PC-3 (cell line): ENCODE measurements at regions not wholly inside any gene's neighbourhood (a gene's known extent, or its start where the extent isn't known, plus 50 kb on each side); places are given as distances from the start of the nearest gene placed in this dataset.

Source experiments
- CTCF ChIP-seq: fragments of 300-600 bp; sonication (generic); conservative IDR thresholded peaks from 2 replicates; pipeline ENCODE4 v1.5.1; 2017; ENCODE audit warnings: antibody characterized with exemption, low read depth, mild to moderate bottlenecking, low read length
- EZH2 ChIP-seq: fragments of 300-600 bp; sonication (generic); IDR thresholded peaks from one replicate; pipeline ENCODE4 v1.6.1; 2017; ENCODE audit warnings: antibody characterized with exemption, mild to moderate bottlenecking, low read length; ENCODE audit not compliant: unreplicated experiment

DNA sequence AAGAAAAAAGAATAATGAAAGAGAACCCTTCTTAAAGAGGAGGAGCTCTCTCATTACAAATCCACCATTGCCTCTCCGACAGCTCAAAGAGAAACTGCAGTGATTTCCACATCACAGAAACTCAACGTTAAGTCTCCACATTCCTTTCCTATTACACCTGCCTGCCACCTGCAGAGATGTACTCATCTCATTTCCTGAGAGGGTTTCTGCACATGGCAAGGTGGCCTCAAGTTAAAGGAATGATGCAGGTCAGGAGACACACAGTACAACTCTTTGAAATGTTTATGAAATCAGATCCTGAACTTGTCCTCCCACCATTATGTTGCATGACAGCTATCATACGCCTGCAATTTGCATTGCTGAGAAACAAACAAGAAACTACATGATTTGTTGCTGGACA is 458.4 kb upstream of the ADAMTS9 start:
- no peak for TF ChIP-seq CTCF
- TF ChIP-seq EZH2 = no peak
